AG04450 (cell line): ENCODE measurements at regions not wholly inside any gene's neighbourhood (a gene's known extent, or its start where the extent isn't known, plus 50 kb on each side); places are given as distances from the start of the nearest gene placed in this dataset.
"Not testable (repeated sequence)": the region's sequence is repeated elsewhere in the genome, so short reads cannot be mapped to it uniquely, and the experiment has no call there.

Experiments used
- CTCF ChIA-PET: fragments of 300-600, 350-600 bp; formaldehyde crosslinking; extraction: SDS; loops from one replicate; lab custom pipeline; 2022; ENCODE audit warnings: antibody characterized with exemption, inconsistent platforms; lab: Charles Lee
- POLR2A ChIA-PET: fragments of 350-600 bp; formaldehyde crosslinking; extraction: SDS; loops from one replicate; lab custom pipeline; 2021; ENCODE audit warnings: antibody characterized with exemption, inconsistent platforms; lab: Yijun Ruan, JAX
- DNase-seq: peaks from one replicate; pipeline ENCODE4 v3.0.0-alpha.2; 2011; ENCODE audit warnings: low read depth, low spot score
- H3K27ac ChIP-seq: one replicate; pipeline ENCODE4 v1.5.1; 2012; ENCODE audit warnings: low read depth, low read length, control low read depth
- H3K27me3 ChIP-seq: one replicate; pipeline ENCODE4 v1.6.0; 2012; ENCODE audit warnings: low read length; ENCODE audit not compliant: control insufficient read depth, insufficient read depth
- H3K4me3 ChIP-seq: 2 replicates; pipeline ENCODE4 v1.5.1; 2011; ENCODE audit warnings: mild to moderate bottlenecking, low read depth, low read length, control low read depth
- H3K9me3 ChIP-seq: 2 replicates; pipeline ENCODE4 v1.5.1; 2012; ENCODE audit warnings: low read length; ENCODE audit not compliant: control insufficient read depth, insufficient read depth
- TF ChIP-seq, protein P1 (sequence below): IDR thresholded peaks from 2 replicates; pipeline ENCODE4 v1.5.1; 2011; ENCODE audit warnings: low read depth, low read length, control low read depth, inconsistent platforms

DNA sequence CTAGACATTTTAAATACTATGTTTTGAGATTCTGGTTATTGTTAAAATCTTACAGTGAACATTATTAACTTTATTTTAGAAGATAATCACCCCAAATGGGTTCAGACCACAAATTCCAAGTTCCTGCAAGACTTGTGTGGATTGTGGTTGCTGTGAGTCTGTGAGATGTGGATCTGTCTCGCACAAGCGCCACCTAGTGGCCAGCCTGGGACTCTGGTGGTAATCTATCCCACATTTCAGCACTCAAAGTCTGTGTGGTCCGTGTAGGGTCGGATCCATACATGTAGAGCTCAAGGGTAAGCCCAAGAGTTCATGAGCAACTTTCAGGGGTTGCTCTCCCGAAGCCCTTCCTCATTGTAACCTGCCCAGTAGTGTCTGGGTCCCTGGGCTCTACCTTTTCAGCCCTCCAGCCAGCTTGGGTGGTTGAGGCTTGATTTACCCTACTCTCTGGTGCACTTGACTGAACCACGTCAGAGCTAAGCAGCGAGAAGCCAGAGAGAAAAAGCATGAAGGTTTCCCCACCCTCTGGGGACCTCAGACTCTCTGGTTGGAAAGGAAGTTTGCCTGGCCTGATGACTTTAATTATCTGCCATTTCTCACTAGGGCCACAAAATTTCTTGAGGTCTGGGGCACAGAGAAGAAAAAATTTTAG, 129.2 kb downstream of the ARHGAP11B start:
- TF ChIP-seq, protein P1, sequence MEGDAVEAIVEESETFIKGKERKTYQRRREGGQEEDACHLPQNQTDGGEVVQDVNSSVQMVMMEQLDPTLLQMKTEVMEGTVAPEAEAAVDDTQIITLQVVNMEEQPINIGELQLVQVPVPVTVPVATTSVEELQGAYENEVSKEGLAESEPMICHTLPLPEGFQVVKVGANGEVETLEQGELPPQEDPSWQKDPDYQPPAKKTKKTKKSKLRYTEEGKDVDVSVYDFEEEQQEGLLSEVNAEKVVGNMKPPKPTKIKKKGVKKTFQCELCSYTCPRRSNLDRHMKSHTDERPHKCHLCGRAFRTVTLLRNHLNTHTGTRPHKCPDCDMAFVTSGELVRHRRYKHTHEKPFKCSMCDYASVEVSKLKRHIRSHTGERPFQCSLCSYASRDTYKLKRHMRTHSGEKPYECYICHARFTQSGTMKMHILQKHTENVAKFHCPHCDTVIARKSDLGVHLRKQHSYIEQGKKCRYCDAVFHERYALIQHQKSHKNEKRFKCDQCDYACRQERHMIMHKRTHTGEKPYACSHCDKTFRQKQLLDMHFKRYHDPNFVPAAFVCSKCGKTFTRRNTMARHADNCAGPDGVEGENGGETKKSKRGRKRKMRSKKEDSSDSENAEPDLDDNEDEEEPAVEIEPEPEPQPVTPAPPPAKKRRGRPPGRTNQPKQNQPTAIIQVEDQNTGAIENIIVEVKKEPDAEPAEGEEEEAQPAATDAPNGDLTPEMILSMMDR, result peak; percentile 30
- H3K27me3 ChIP-seq, DNase-seq, H3K4me3 ChIP-seq, CTCF ChIA-PET, H3K27ac ChIP-seq, H3K9me3 ChIP-seq, POLR2A ChIA-PET: not testable (repeated sequence)

DNA sequence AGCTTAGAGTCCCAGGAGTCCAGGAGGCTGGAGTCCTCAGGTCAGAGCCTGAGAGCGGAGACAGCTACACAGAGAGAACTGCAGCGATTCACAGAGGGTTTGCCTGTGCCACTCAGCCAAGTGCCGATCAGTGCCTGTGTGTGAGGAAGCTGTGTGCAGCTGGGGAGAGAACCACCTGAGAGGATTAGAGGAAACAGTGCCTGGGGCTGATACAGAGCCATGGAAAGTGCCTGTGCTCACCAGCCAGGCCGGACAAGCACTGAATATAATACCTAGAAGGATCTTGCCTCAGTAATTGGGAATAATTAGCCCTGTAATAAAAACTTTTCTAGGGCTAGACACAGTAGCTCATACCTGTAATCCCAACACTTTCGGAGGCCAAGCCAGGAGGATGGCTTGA, 134.7 kb downstream of the ARHGAP11B start:
- DNase-seq, H3K9me3 ChIP-seq, POLR2A ChIA-PET, H3K4me3 ChIP-seq, H3K27ac ChIP-seq, H3K27me3 ChIP-seq, CTCF ChIA-PET: not testable (repeated sequence)

DNA sequence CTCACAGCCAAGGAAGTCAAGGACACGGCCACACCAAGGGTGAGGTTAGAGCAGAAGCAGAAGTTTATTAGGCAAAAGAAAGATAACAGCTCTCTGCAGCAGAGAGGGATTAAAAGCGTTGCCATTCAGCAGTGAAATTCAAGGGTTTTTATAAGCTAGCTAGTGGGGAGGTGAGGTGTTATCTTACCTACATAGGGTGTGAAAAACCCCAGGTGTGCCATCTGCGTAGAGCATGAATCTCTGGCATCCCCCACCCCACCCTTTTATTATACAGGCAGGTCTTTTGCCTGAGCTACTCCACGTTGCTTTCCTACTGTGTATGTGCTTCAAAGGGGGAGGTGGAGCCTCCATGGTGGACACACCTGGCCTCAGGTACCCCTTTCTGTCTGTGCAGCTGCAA, 135.4 kb downstream of the ARHGAP11B start:
- CTCF ChIA-PET, DNase-seq, H3K27ac ChIP-seq, H3K9me3 ChIP-seq, H3K4me3 ChIP-seq, H3K27me3 ChIP-seq, POLR2A ChIA-PET: not testable (repeated sequence)

DNA sequence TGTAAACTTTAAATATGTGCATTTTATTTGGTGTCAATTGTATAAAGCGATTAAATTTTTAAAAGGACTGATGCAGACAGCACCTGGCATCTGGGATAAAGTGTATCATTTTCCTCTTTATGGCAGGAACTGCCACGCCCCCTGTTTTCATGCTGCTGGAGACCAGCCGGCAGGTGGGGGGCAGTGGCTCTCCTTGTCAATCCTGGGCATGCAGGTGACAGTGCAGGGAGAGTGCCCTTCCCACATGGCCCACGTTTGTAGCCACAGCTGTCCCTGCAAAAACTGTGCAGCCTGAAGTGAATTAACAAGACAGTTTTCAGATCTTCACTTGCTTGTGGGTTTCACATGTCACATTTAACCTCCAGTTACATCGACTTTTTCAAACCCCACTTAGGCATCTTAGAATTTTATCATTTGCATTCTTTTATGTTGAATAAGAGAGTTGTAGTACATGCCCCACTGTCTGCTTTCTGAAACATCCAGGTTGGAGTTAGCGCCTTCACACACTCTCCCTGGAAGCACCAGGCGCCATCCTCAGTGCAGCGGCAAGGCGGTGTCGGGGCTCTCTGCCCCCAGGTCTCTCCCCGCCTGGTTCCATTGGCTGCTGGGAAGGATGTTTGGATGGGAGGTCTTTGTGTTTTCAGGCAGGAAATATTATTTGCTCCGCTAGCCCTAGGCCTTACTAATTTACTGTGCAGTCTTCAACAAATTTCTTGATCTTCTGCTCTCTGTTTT, 134.2 kb upstream of the FAN1 start:
- H3K4me3 ChIP-seq, CTCF ChIA-PET, POLR2A ChIA-PET, DNase-seq, H3K27me3 ChIP-seq, H3K9me3 ChIP-seq, H3K27ac ChIP-seq: not testable (repeated sequence)

DNA sequence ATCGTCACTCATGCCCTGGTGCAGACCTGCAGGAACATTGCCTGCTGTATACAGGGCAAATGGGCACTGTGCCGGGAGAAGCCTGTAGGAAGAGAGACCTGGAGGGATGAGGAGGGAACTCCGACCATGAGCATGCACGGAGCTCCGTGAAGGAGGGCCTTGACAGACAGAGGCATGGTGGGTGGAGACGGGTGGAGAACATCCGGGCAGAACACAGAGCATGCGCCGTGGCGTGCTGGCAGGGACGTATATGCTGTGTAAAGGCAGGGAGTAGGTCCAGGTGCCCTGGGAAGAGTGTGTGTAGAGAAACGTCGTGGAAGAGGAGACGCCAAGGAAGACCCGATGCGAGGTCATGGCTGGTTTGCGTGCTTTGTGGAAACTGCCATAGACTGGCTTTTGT, 133.0 kb upstream of the FAN1 start:
- ChIA-PET POLR2A (no interaction called here), CTCF (no interaction called here)
- no peak for DNase-seq
- TF ChIP-seq, protein P1, result no peak
- Histone ChIP-seq H3K9me3 (peaks cover 7% of the 10 kb centered on the region), H3K27me3 (no peaks in the 10 kb centered on the region), H3K4me3 (no peak overlapping the region), H3K27ac (no peak overlapping the region)

DNA sequence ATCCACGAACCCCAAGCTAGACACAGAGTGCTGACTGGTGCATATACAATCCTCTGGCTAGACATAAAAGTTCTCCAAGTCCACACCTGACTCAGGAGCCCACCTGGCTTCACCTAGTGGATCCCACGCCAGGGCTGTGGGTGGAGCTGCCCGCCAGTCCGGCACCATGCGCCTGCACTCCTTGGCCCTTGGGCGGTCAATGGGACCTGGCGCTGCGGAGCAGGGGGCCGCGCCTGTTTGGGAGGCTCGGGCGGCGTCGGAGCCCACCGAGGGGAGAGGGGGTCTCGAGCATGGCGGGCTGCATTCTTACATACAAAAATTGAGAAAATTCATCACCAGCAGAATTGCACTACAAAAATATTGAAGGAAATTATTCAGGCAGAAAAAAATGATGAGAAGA, 120.7 kb upstream of the FAN1 start:
- DNase-seq, result no peak
- ChIA-PET POLR2A (no interaction called here), CTCF (interaction anchor here (0.6 to 1.2 kb wide), 3 partner anchors 26 to 121 kb away, joined by 3 to 4 read pairs (median 4); no protein-coding TSS in a partner anchor)
- Histone ChIP-seq H3K27me3 (no peaks in the 10 kb centered on the region), H3K9me3 (no peaks in the 10 kb centered on the region; the same call in 1 of the 2 replicates), H3K4me3 (no peak overlapping the region), H3K27ac (no peak overlapping the region)
- TF ChIP-seq, protein P1, result no peak
